GM06990 (cell line): ENCODE measurements at regions not wholly inside any gene's neighbourhood (a gene's known extent, or its start where the extent isn't known, plus 50 kb on each side); places are given as distances from the start of the nearest gene placed in this dataset.

Experiments used
- DNase-seq: peaks from one replicate; pipeline ENCODE4 v3.0.0-alpha.2; 2011; ENCODE audit not compliant: insufficient read length; ENCODE audit errors: extremely low read depth
- H3K27me3 ChIP-seq: replicated peaks from 2 replicates; pipeline ENCODE4 v1.6.0; 2011; ENCODE audit warnings: low read length; ENCODE audit not compliant: control insufficient read depth, insufficient read depth
- H3K36me3 ChIP-seq: 2 replicates; pipeline ENCODE4 v1.5.1; 2011; ENCODE audit warnings: low read length; ENCODE audit not compliant: control insufficient read depth, insufficient read depth
- H3K4me3 ChIP-seq: replicated peaks from 2 replicates; pipeline ENCODE4 v1.5.1; 2011; ENCODE audit warnings: low read depth, mild to moderate bottlenecking, control low read depth, low read length
- CTCF ChIP-seq: IDR thresholded peaks from 2 replicates; pipeline ENCODE4 v1.5.1; 2011; ENCODE audit warnings: low read length, control low read depth, mild to moderate bottlenecking, inconsistent platforms; ENCODE audit not compliant: insufficient read depth, poor library complexity, severe bottlenecking

DNA sequence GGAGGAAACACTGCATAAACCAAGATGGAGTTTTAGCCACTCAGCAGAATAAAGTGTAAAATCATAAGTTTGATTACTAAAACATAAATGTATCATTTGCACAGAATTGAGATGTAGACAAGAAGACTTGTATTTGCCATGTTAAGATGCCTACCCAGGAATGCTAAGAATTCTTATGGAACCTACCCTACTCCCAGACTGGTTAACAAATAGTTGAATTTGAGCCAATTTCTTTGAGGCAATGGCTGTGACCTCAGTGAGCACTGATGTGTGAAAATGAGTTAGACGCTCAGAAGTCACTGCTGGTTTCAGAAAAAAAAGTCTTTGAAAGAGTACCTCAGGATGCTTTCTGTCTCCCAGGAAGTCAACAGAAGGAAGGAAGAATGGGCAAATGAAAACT, 95.6 kb downstream of the ESM1 start:
- H3K27me3 ChIP-seq: no peaks in the 10 kb centered on the region; the same call in none of the 2 replicates
- DNase-seq: no peak

GRCh38 chr5:54887663-54888062, 97.7 kb downstream of the ESM1 start:
- no peak for DNase-seq
- TF ChIP-seq CTCF: no peak
- Histone ChIP-seq H3K27me3 (no peaks in the 10 kb centered on the region; the same call in none of the 2 replicates), H3K36me3 (no peaks in the 10 kb centered on the region), H3K4me3 (no peak overlapping the region)

More for the DNA sequence above, 95.6 kb downstream of the ESM1 start:
- no peak overlapping the region for H3K4me3 ChIP-seq
- TF ChIP-seq CTCF: no peak
- no peaks in the 10 kb centered on the region for H3K36me3 ChIP-seq

DNA sequence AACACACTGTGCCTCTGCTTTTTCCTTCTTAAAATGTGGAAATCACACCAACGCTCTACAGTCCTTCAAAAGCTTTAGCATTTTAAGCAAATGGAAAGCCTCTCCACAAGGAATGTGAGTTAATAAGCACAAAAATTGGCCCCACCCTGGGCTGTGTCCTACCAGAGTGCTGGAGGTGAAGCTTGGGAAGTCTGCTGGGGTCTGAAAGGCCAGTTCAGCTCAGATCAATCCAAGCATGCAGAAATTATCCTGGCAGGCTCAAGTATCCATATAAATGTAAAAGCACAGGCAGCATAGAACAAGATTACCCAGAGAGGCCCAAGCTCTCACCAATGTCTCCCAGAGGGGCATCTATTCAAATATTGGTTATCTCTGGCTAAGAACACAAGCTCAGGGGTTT, 98.5 kb downstream of the ESM1 start:
- no peak for DNase-seq

DNA sequence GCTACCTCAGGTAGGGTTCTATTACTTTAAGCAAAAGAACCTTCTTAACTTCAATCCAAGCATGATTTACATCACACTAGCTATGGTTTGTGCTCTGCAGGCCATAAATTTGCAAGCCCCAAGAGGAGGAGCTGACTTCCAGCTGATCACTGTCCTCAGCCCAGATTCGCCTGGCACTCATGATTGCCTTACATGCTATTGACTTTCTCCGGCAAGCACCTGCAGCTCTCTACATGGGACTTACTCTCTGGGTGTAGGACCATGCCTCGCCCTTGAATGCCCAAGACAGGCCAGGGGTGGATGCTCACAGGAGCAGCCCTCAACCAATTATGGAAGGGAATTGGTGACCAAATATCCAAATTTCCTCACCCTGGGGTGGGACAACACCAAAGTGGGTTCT, 99.8 kb downstream of the ESM1 start:
- Histone ChIP-seq H3K4me3 (no peak overlapping the region), H3K36me3 (no peaks in the 10 kb centered on the region), H3K27me3 (no peaks in the 10 kb centered on the region; the same call in none of the 2 replicates)
- no peak for DNase-seq
- TF ChIP-seq CTCF: no peak

More for the DNA sequence above, 98.5 kb downstream of the ESM1 start:
- no peaks in the 10 kb centered on the region; the same call in none of the 2 replicates for H3K27me3 ChIP-seq
- H3K36me3 ChIP-seq: no peaks in the 10 kb centered on the region
- TF ChIP-seq CTCF: no peak
- H3K4me3 ChIP-seq: no peak overlapping the region

DNA sequence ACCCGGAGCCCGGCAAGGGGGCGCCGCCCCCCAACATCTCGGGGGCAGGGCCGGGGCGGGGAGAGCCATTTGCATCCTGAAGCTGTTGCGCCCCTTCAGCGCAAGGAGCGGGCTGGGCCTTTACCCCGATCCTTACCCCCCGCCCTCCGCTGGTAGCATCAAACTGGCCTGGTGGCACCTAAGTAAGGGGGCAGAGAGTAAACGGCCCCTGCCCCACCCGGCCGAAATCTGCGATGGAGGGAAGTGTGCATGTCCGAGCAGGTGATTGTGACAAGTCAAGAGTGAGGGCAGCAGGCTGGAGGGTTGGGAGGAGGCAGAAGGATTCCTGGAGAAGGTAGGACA, 101.2 kb downstream of the ESM1 start:
- TF ChIP-seq CTCF: no peak
- Histone ChIP-seq H3K4me3 (no peak overlapping the region), H3K27me3 (no peaks in the 10 kb centered on the region; the same call in none of the 2 replicates), H3K36me3 (no peaks in the 10 kb centered on the region)
- no peak for DNase-seq

DNA sequence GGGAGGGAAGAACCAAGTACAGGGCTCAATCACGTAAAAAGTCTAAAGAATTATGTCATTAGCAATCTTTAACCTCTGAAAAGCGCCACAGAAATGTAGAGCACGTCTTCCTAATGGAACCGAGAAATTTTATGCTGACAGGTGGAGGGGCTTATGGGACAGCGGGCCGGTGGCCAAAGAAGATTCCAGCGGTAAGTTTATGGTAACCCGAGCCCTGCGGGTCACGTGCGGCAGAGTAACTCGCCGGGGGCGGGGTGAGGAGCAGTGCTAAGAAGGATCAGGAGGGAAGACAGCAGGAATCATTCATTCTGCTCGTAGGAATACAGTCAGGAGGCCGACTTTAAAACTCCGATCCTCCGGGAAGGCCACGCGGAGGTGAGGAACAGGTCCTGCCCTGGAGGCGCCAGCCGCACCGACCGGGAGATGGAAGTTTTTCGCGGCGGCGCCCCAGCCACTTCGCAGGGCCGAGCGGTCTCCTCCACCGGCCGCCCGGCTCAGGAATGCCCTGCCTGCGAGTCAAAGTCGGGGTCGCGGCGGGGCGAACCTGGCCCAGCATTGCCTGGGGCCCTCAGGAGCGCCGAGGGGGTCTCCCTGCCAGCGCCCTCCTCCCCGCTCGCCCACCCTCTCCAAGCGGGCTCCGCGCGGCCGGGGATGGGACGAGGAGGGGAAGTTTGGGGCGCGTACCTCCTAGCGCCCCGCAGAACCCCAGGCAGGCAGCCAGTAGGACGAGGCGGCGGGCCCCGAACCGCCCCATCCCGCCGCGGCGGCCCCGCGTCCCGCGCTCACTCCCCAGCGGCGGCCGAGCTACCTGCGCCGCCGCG, 101.8 kb downstream of the ESM1 start:
- H3K4me3 ChIP-seq: no peak overlapping the region

More for the DNA sequence above, 101.8 kb downstream of the ESM1 start:
- no peaks in the 10 kb centered on the region for H3K36me3 ChIP-seq
- no peaks in the 10 kb centered on the region; the same call in 1 of the 2 replicates for H3K27me3 ChIP-seq
- no peak for DNase-seq
- TF ChIP-seq CTCF: no peak
